Loucy (cell line): ENCODE measurements at regions not wholly inside any gene's neighbourhood (a gene's known extent, or its start where the extent isn't known, plus 50 kb on each side); places are given as distances from the start of the nearest gene placed in this dataset.
"Not testable (repeated sequence)": the region's sequence is repeated elsewhere in the genome, so short reads cannot be mapped to it uniquely, and the experiment has no call there.

Source experiments
- CTCF ChIP-seq: fragments of 200-600 bp; sonication (generic); conservative IDR thresholded peaks from 2 replicates; pipeline ENCODE4 v1.5.1; 2014; ENCODE audit warnings: mild to moderate bottlenecking, antibody characterized with exemption, low read length
- EZH2phosphoT487 ChIP-seq: fragments of 200-600 bp; IDR thresholded peaks from 2 replicates; pipeline ENCODE4 v1.6.1; 2018; ENCODE audit warnings: antibody characterized with exemption, mild to moderate bottlenecking, moderate library complexity, borderline replicate concordance

GRCh38 chr15:22160283-22160682 lies 80.0 kb downstream of the OR4M2 start:
- not testable (repeated sequence) for TF ChIP-seq CTCF, EZH2phosphoT487
